PC-9 (cell line): ENCODE measurements at regions not wholly inside any gene's neighbourhood (a gene's known extent, or its start where the extent isn't known, plus 50 kb on each side); places are given as distances from the start of the nearest gene placed in this dataset.
"Not testable (repeated sequence)": the region's sequence is repeated elsewhere in the genome, so short reads cannot be mapped to it uniquely, and the experiment has no call there.

Source experiments
- CTCF ChIP-seq: fragments of 200-600 bp; sonication (generic); conservative IDR thresholded peaks from 2 replicates; pipeline ENCODE4 v1.6.1; 2017; ENCODE audit warnings: mixed run types, antibody characterized with exemption, mild to moderate bottlenecking, moderate library complexity
- EZH2 ChIP-seq: fragments of 200-600 bp; sonication (generic); IDR thresholded peaks from 2 replicates; pipeline ENCODE4 v1.8.0; 2017; ENCODE audit warnings: antibody characterized with exemption, low read depth

- not testable (repeated sequence) for TF ChIP-seq CTCF, EZH2
These were observed 332.2 kb downstream of the ISL1 start for GRCh38 chr5:51715445-51715844.
